H1 (cell line): ENCODE measurements at regions not wholly inside any gene's neighbourhood (a gene's known extent, or its start where the extent isn't known, plus 50 kb on each side); places are given as distances from the start of the nearest gene placed in this dataset.

Source experiments
- CTCF ChIA-PET: fragments of 300-600 bp; sonication (Branson Sonifier 250); formaldehyde crosslinking; loops from one replicate; lab custom pipeline; 2021; ENCODE audit not compliant: partially characterized antibody; lab: Charles Lee
- POLR2A ChIA-PET: fragments of 300-600 bp; sonication (Branson Sonifier 250); formaldehyde crosslinking; loops from one replicate; lab custom pipeline; 2021; ENCODE audit warnings: inconsistent platforms; ENCODE audit not compliant: partially characterized antibody; lab: Charles Lee
- DNase-seq, 2 experiments: peaks; one replicate each; pipeline versions ENCODE4 v3.0.0 to v3.0.0-alpha.2; 2010 to 2022; ENCODE audit warnings: low spot score in 2 of 2, low read depth in 1 of 2, mixed read lengths in 1 of 2
- FAIRE-seq: peaks from 2 replicates; lab custom pipeline; 2011; peaks lifted over from hg19 to GRCh38; lab: Jason Lieb, UNC
- H2AFZ ChIP-seq: 2 replicates; pipeline ENCODE4 v1.8.1; 2012; ENCODE audit warnings: low read length, inconsistent platforms
- H2AK5ac ChIP-seq: 2 replicates; pipeline ENCODE4 v1.6.1; 2013; ENCODE audit warnings: low read depth, low read length
- H2BK120ac ChIP-seq: replicated peaks from 2 replicates; pipeline ENCODE3; 2013; ENCODE audit warnings: low read depth, low read length, inconsistent platforms
- H2BK12ac ChIP-seq: 2 replicates; pipeline ENCODE4 v1.6.1; 2013; ENCODE audit warnings: low read depth, low read length
- H2BK15ac ChIP-seq: 2 replicates; pipeline ENCODE4 v1.6.1; 2013; ENCODE audit warnings: low read length
- H2BK20ac ChIP-seq: 2 replicates; pipeline ENCODE4 v1.6.1; 2013; ENCODE audit warnings: low read length
- H2BK5ac ChIP-seq: 2 replicates; pipeline ENCODE4 v1.6.1; 2013; ENCODE audit warnings: low read depth, low read length
- H3K14ac ChIP-seq: 2 replicates; pipeline ENCODE4 v1.6.1; 2013; ENCODE audit warnings: inconsistent platforms; ENCODE audit not compliant: insufficient read length
- H3K18ac ChIP-seq: 2 replicates; pipeline ENCODE4 v1.6.1; 2013; ENCODE audit warnings: low read length; ENCODE audit errors: extremely low read depth
- H3K23ac ChIP-seq: 2 replicates; pipeline ENCODE4 v1.6.1; 2013; ENCODE audit warnings: inconsistent platforms; ENCODE audit not compliant: insufficient read length
- H3K23me2 ChIP-seq: 2 replicates; pipeline ENCODE4 v1.6.1; 2013; ENCODE audit warnings: low read depth, low read length
- H3K27ac ChIP-seq: 2 replicates; pipeline ENCODE4 v1.6.1; 2011; ENCODE audit warnings: low read depth, low read length, inconsistent platforms
- H3K27me3 ChIP-seq, 4 experiments: replicated peaks in 1 of 4; 1 replicate in 1 of 4; 2 replicates in 3 of 4; pipeline versions ENCODE4 v1.6.1 to v1.8.1; 2011 to 2013; ENCODE audit warnings: low read length in 3 of 4, mild to moderate bottlenecking in 3 of 4, inconsistent platforms in 2 of 4, mixed read lengths in 2 of 4, moderate library complexity in 1 of 4; ENCODE audit not compliant: control insufficient read depth in 3 of 4, insufficient read depth in 3 of 4; ENCODE audit errors: extremely low read depth in 1 of 4
- H3K36me3 ChIP-seq, 4 experiments: 2 replicates each; pipeline versions ENCODE4 v1.6.1 to v1.8.1; 2011 to 2013; ENCODE audit warnings: mild to moderate bottlenecking in 4 of 4, low read length in 3 of 4, moderate library complexity in 2 of 4, control low read depth in 1 of 4, inconsistent platforms in 1 of 4; ENCODE audit not compliant: insufficient read depth in 4 of 4, control insufficient read depth in 2 of 4
- H3K4ac ChIP-seq: replicated peaks from 2 replicates; pipeline ENCODE3; 2013; ENCODE audit warnings: low read length, low read depth, mixed read lengths, inconsistent platforms; ENCODE audit not compliant: insufficient read length
- H3K4me1 ChIP-seq, 4 experiments: replicated peaks in 1 of 4; 1 replicate in 1 of 4; 2 replicates in 3 of 4; pipeline versions ENCODE4 v1.6.1 to v1.8.1; 2011 to 2013; ENCODE audit warnings: low read length in 3 of 4, inconsistent platforms in 2 of 4, mixed read lengths in 1 of 4; ENCODE audit not compliant: insufficient read depth in 4 of 4, control insufficient read depth in 3 of 4
- H3K4me2 ChIP-seq, 2 experiments: 2 replicates each; pipeline versions ENCODE4 v1.6.1 to v1.8.1; 2011 to 2013; ENCODE audit warnings: low read depth in 2 of 2, low read length in 2 of 2, control low read depth in 1 of 2, inconsistent platforms in 1 of 2, mild to moderate bottlenecking in 1 of 2; ENCODE audit not compliant: insufficient read depth in 1 of 2
- H3K4me3 ChIP-seq, 4 experiments: fragments of 200-600, 300-600 bp in 1 of 4; sonication (generic), shearing (Covaris generic), sonication (Bioruptor Twin) in 1 of 4; 2 replicates each; pipeline versions ENCODE4 v1.5.1 to v1.8.1; 2011 to 2016; ENCODE audit warnings: low read length in 4 of 4, low read depth in 3 of 4, control low read depth in 2 of 4, inconsistent platforms in 2 of 4, mild to moderate bottlenecking in 2 of 4, mixed read lengths in 1 of 4, moderate library complexity in 1 of 4; ENCODE audit not compliant: insufficient read depth in 2 of 4; ENCODE audit errors: extremely low read depth in 1 of 4
- H3K56ac ChIP-seq: replicated peaks from 2 replicates; pipeline ENCODE3; 2013; ENCODE audit warnings: low read depth, mild to moderate bottlenecking, mixed read lengths, low read length, inconsistent platforms; ENCODE audit not compliant: insufficient read length
- H3K79me1 ChIP-seq: 2 replicates; pipeline ENCODE4 v1.6.1; 2013; ENCODE audit warnings: low read depth, low read length, control low read depth
- H3K79me2 ChIP-seq, 2 experiments: 2 replicates each; pipeline versions ENCODE4 v1.6.1 to v1.8.1; 2012 to 2013; ENCODE audit warnings: low read length in 2 of 2, mild to moderate bottlenecking in 2 of 2, inconsistent platforms in 1 of 2; ENCODE audit not compliant: insufficient read depth in 2 of 2, control insufficient read depth in 1 of 2
- H3K9ac ChIP-seq, 4 experiments: replicated peaks in 1 of 4; 1 replicate in 1 of 4; 2 replicates in 3 of 4; pipeline versions ENCODE4 v1.6.1 to v1.8.1; 2011 to 2013; ENCODE audit warnings: low read depth in 3 of 4, low read length in 3 of 4, control low read depth in 2 of 4, mild to moderate bottlenecking in 2 of 4, moderate library complexity in 2 of 4, inconsistent platforms in 1 of 4; ENCODE audit errors: extremely low read depth in 1 of 4
- H3K9me3 ChIP-seq, 2 experiments: 2 replicates each; pipeline versions ENCODE4 v1.6.1 to v1.8.1; 2012 to 2013; ENCODE audit warnings: mild to moderate bottlenecking in 2 of 2, moderate library complexity in 2 of 2, control low read depth in 1 of 2, inconsistent platforms in 1 of 2, low read depth in 1 of 2, low read length in 1 of 2, mixed read lengths in 1 of 2; ENCODE audit not compliant: insufficient read depth in 2 of 2
- H4K20me1 ChIP-seq, 2 experiments: replicated peaks in 1 of 2; 2 replicates each; pipeline versions ENCODE3 to v1.8.1; 2011 to 2013; ENCODE audit warnings: inconsistent platforms in 2 of 2, low read length in 2 of 2, mild to moderate bottlenecking in 1 of 2; ENCODE audit not compliant: insufficient read depth in 2 of 2, control insufficient read depth in 1 of 2
- H4K5ac ChIP-seq: 2 replicates; pipeline ENCODE4 v1.6.1; 2013; ENCODE audit warnings: low read length, low read depth, mixed read lengths, inconsistent platforms; ENCODE audit not compliant: insufficient read length
- H4K8ac ChIP-seq: 2 replicates; pipeline ENCODE4 v1.8.0; 2013; ENCODE audit warnings: mild to moderate bottlenecking, moderate library complexity, low read length, inconsistent platforms; ENCODE audit not compliant: insufficient read depth; ENCODE audit errors: extremely low read depth
- H4K91ac ChIP-seq: replicated peaks from 2 replicates; pipeline ENCODE3; 2013; ENCODE audit warnings: low read length, mixed read lengths, inconsistent platforms; ENCODE audit not compliant: insufficient read length
- BACH1 ChIP-seq: IDR thresholded peaks from 2 replicates; pipeline ENCODE4 v1.6.1; 2012; ENCODE audit warnings: low read length, improper control_type of control experiment
- CBX5 ChIP-seq: fragments of 300-800, 300-1000 bp; sonication (generic); IDR thresholded peaks from 2 replicates; pipeline ENCODE4 v1.7.1; 2016; ENCODE audit warnings: antibody characterized with exemption, low read length, low read depth
- EGR1 ChIP-seq: IDR thresholded peaks from 2 replicates; pipeline ENCODE4 v1.6.1; 2011; ENCODE audit warnings: low read depth, low read length, borderline replicate concordance
- JUND ChIP-seq: IDR thresholded peaks from 2 replicates; pipeline ENCODE4 v1.6.1; 2011; ENCODE audit warnings: mild to moderate bottlenecking, improper control_type of control experiment, low read length
- SIX5 ChIP-seq: IDR thresholded peaks from 2 replicates; pipeline ENCODE4 v1.6.1; 2011; ENCODE audit warnings: mild to moderate bottlenecking, low read depth, low read length
- WGBS, 2 experiments: shearing (Covaris generic) in 1 of 2; methylation state at CpG; one replicate each; pipeline versions ENCODE4 v1.1.6 to v1.1.7; 2013 to 2015; ENCODE audit warnings: low lambda C conversion rate in 2 of 2, mixed read lengths in 2 of 2, inconsistent platforms in 1 of 2, low coverage in 1 of 2, missing lambda C conversion rate in 1 of 2; ENCODE audit not compliant: insufficient replicate concordance in 2 of 2, insufficient coverage in 1 of 2, insufficient read length in 1 of 2; ENCODE audit errors: extremely low coverage in 1 of 2, missing lambda C conversion rate in 1 of 2; 5-methylcytosine and 5-hydroxymethylcytosine counted together
- TF ChIP-seq, protein P1 (sequence below): IDR thresholded peaks from 2 replicates; pipeline ENCODE4 v1.6.1; 2012; ENCODE audit warnings: inconsistent platforms

DNA sequence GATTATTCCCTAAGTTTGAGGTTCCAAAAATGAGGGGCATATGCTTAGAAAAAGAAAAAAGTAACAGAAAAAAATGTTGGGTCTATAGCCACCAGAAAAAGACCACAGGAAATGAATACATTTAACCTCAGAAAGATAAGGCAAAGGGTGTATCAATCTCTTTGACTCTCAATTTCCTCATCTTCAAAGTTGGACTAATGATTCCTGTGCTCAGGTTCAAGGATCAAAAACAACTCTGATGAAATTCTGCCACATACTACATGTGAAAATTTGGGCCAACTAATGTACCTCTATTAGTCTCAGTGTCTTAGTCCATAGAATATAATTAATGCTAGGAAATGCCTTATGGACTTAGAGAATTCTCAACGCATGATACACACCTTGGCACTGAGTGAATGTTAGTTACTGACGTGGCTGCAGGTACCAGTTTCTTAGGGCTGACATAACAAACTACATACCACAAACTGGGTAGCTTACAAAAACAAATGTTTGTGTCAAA, 257.7 kb downstream of the ANKRD50 start:
- H2AK5ac ChIP-seq, result no peak overlapping the region
- no peak overlapping the region for H3K4ac ChIP-seq
- no peak overlapping the region for H2BK5ac ChIP-seq
- no peak overlapping the region for H3K4me3 ChIP-seq
- no peaks in the 10 kb centered on the region for H3K23me2 ChIP-seq
- ChIA-PET CTCF (no interaction called here), POLR2A (no interaction called here)
- H3K4me2 ChIP-seq, result no peak overlapping the region
- H2BK15ac ChIP-seq, result no peak overlapping the region
- no peaks in the 10 kb centered on the region for H3K36me3 ChIP-seq
- WGBS, 2 experiments, result 97% methylated on average over 2 of the region's 2 CpGs; no CpG with 5 or more reads in 1 of the 2 experiments
- no peaks in the 10 kb centered on the region for H3K9me3 ChIP-seq
- H3K14ac ChIP-seq, result no peak overlapping the region
- H4K91ac ChIP-seq, result no peak overlapping the region
- no peak overlapping the region for H3K18ac ChIP-seq
- no peaks in the 10 kb centered on the region for H3K79me1 ChIP-seq
- no peaks in the 10 kb centered on the region for H3K27me3 ChIP-seq
- FAIRE-seq (no peak), DNase-seq (no peak)
- H3K4me1 ChIP-seq, result peaks cover 0 to 10% (median 4%) of the 10 kb centered on the region in 4 experiments; a peak in 6 of 7 replicates
- H2BK20ac ChIP-seq, result no peak overlapping the region; the same call in 1 of the 2 replicates
- H4K8ac ChIP-seq, result no peak overlapping the region
- no peak overlapping the region for H2BK12ac ChIP-seq
- H2AFZ ChIP-seq, result peak overlapping the region; percentile 57; the same call in 1 of the 2 replicates
- no peaks in the 10 kb centered on the region for H3K79me2 ChIP-seq
- H3K9ac ChIP-seq, result no peak overlapping the region
- no peaks in the 10 kb centered on the region for H4K20me1 ChIP-seq
- H3K27ac ChIP-seq, result no peak overlapping the region
- no peak overlapping the region for H2BK120ac ChIP-seq
- H4K5ac ChIP-seq, result no peak overlapping the region
- no peak overlapping the region for H3K56ac ChIP-seq
- no peak overlapping the region for H3K23ac ChIP-seq
- TF ChIP-seq, protein P1, sequence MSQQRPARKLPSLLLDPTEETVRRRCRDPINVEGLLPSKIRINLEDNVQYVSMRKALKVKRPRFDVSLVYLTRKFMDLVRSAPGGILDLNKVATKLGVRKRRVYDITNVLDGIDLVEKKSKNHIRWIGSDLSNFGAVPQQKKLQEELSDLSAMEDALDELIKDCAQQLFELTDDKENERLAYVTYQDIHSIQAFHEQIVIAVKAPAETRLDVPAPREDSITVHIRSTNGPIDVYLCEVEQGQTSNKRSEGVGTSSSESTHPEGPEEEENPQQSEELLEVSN, result no peak
- TF ChIP-seq CBX5, result no peak
- TF ChIP-seq BACH1, result no peak
- TF ChIP-seq JUND, result no peak
- no peak for TF ChIP-seq EGR1
- TF ChIP-seq SIX5, result no peak
- TF ChIP-seq, all 59 proteins: peak for 0
